GM12891 (cell line): ENCODE measurements at regions not wholly inside any gene's neighbourhood (a gene's known extent, or its start where the extent isn't known, plus 50 kb on each side); places are given as distances from the start of the nearest gene placed in this dataset.

Experiments
- PAX5 ChIP-seq: IDR thresholded peaks from 2 replicates; pipeline ENCODE4 v1.6.1; 2011; ENCODE audit warnings: low read length, moderate library complexity, mild to moderate bottlenecking; ENCODE audit not compliant: insufficient read depth, severe bottlenecking
- POLR2A ChIP-seq: IDR thresholded peaks from 2 replicates; pipeline ENCODE4 v1.6.1; 2011; ENCODE audit warnings: low read depth, low read length, control low read depth
- POLR2AphosphoS5 ChIP-seq: IDR thresholded peaks from 2 replicates; pipeline ENCODE4 v1.6.1; 2011; ENCODE audit warnings: low read depth, low read length, control low read depth
- POU2F2 ChIP-seq: IDR thresholded peaks from 2 replicates; pipeline ENCODE4 v1.6.1; 2011; ENCODE audit warnings: low read depth, mild to moderate bottlenecking, control low read depth, low read length, moderate library complexity
- SPI1 ChIP-seq: IDR thresholded peaks from 2 replicates; pipeline ENCODE4 v1.6.1; 2011; ENCODE audit warnings: low read depth, low read length, control low read depth
- TAF1 ChIP-seq: IDR thresholded peaks from 2 replicates; pipeline ENCODE4 v1.6.1; 2011; ENCODE audit warnings: low read depth, low read length, control low read depth

- TF ChIP-seq POLR2AphosphoS5, result no peak
- no peak for TF ChIP-seq POLR2A
- TF ChIP-seq SPI1, result no peak
- TF ChIP-seq TAF1, result no peak
- no peak for TF ChIP-seq PAX5
- TF ChIP-seq POU2F2, result no peak
Measured at GRCh38 chr6:85795945-85796344, 153.3 kb upstream of the SYNCRIP start.
